Testis (tissue), 2 donors: ENCODE measurements at regions not wholly inside any gene's neighbourhood (a gene's known extent, or its start where the extent isn't known, plus 50 kb on each side); places are given as distances from the start of the nearest gene placed in this dataset.
"Not testable (repeated sequence)": the region's sequence is repeated elsewhere in the genome, so short reads cannot be mapped to it uniquely, and the experiment has no call there.

Source experiments
- DNase-seq: peaks from one replicate; pipeline ENCODE4 v3.0.0-alpha.2; 2019
- H3K27ac ChIP-seq, 2 donors: fragments of 200-600 bp; sonication (generic); one replicate each; pipeline ENCODE4 v1.5.1; 2019
- H3K27me3 ChIP-seq: fragments of 200-600 bp; sonication (generic); one replicate; pipeline ENCODE4 v1.5.1; 2019
- H3K36me3 ChIP-seq: fragments of 200-600 bp; sonication (generic); one replicate; pipeline ENCODE4 v1.5.1; 2017; ENCODE audit warnings: low read depth; ENCODE audit errors: missing control alignments
- H3K4me1 ChIP-seq: fragments of 200-600 bp; sonication (generic); one replicate; pipeline ENCODE4 v1.5.1; 2019
- H3K4me3 ChIP-seq, 2 donors: fragments of 200-600 bp; sonication (generic); one replicate each; pipeline ENCODE4 v1.5.1; 2017 to 2019
- H3K9me3 ChIP-seq: fragments of 200-600 bp; sonication (generic); one replicate; pipeline ENCODE4 v1.5.1; 2017
- POLR2A ChIP-seq: fragments of 450-650 bp; IDR thresholded peaks from one replicate; pipeline ENCODE4 v1.6.1; 2017; ENCODE audit warnings: antibody characterized with exemption, mild to moderate bottlenecking, moderate library complexity
- WGBS, 2 donors: methylation state at CpG; one replicate each; pipeline ENCODE4 v1.1.5; 2018; 5-methylcytosine and 5-hydroxymethylcytosine counted together
- intact Hi-C: fragments of 100-400 bp; cut with DNase I; formaldehyde crosslinking; loops from one replicate; pipeline ENCODE4 v1.15.1; 2023; ENCODE audit warnings: low total_unique reads
- TF ChIP-seq, protein P1 (sequence below), 3 experiments: fragments of 450-650 bp in 2 of 3; fragments of 200-600 bp in 1 of 3; sonication (generic) in 1 of 3; IDR thresholded peaks; one replicate each; pipeline ENCODE4 v1.5.1; 2016 to 2019; ENCODE audit warnings: antibody characterized with exemption in 3 of 3, mild to moderate bottlenecking in 2 of 3, moderate library complexity in 1 of 3

DNA sequence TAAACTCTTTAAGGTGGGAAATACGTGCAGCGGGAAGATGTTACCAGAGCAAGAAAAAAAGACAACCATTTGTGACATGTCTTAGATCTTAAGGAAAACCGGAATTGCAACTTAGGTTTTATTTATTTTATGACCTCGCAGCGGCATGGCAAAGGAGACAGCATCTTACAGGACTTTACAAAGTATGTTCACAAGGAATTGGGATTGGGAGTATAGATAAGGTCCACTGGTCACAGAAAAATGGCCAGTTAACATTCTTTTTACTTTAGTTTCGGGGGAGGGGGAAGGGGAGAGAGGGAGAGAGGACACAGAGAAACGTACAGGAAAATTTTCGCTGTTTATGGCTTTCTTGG lies 104.5 kb upstream of the DIAPH3 start:
- 27 to 38% methylated on average over 8 of the region's 8 CpGs for WGBS, 2 donors
- H3K9me3 ChIP-seq, result no peaks in the 10 kb centered on the region
- no peaks in the 10 kb centered on the region for H3K4me1 ChIP-seq
- intact Hi-C loops, result no loop called here
- TF ChIP-seq, protein P1, sequence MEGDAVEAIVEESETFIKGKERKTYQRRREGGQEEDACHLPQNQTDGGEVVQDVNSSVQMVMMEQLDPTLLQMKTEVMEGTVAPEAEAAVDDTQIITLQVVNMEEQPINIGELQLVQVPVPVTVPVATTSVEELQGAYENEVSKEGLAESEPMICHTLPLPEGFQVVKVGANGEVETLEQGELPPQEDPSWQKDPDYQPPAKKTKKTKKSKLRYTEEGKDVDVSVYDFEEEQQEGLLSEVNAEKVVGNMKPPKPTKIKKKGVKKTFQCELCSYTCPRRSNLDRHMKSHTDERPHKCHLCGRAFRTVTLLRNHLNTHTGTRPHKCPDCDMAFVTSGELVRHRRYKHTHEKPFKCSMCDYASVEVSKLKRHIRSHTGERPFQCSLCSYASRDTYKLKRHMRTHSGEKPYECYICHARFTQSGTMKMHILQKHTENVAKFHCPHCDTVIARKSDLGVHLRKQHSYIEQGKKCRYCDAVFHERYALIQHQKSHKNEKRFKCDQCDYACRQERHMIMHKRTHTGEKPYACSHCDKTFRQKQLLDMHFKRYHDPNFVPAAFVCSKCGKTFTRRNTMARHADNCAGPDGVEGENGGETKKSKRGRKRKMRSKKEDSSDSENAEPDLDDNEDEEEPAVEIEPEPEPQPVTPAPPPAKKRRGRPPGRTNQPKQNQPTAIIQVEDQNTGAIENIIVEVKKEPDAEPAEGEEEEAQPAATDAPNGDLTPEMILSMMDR (IDR thresholded peaks at IDR 0.05), result no peak
- no peak for TF ChIP-seq POLR2A
- no peak for DNase-seq
- H3K27ac ChIP-seq, result no peak overlapping the region
- no peaks in the 10 kb centered on the region for H3K36me3 ChIP-seq
- H3K27me3 ChIP-seq, result no peaks in the 10 kb centered on the region
- H3K4me3 ChIP-seq, result peak overlapping the region; percentile 24 to 48

DNA sequence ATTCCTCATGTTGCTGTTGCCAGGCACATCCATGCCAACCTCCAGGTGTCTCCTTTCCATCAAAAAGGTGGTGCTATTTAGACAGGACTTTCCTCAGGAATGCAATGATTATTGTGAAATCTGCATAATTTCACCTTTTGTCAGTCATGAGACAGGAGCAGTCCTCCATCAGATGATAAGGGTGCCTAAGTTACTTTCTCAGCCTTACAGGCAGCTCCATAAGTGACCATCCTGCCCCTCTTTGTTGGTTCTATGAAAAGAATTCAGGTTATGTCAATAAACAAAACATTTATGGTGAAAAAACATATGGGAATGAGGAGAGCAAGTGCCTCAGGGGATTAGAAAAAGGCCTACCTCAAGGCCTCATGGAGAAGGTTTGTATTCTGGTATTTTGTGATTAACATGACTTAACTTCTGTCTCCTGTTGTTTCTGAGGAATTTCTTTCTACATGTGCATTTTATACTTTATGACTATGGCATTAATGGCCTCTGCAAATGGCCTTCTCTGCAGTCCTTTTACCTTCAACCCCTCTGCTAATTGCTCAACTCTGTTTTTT lies 110.3 kb upstream of the DIAPH3 start:
- no peak overlapping the region for H3K27ac ChIP-seq
- no peaks in the 10 kb centered on the region for H3K9me3 ChIP-seq
- H3K27me3 ChIP-seq, result no peaks in the 10 kb centered on the region
- no peak for TF ChIP-seq POLR2A
- TF ChIP-seq, protein P1 (IDR thresholded peaks at IDR 0.05), result no peak
- H3K4me1 ChIP-seq, result no peaks in the 10 kb centered on the region
- no peak for DNase-seq
- intact Hi-C loops, result no loop called here
- H3K4me3 ChIP-seq, result no peak overlapping the region
- H3K36me3 ChIP-seq, result no peaks in the 10 kb centered on the region

DNA sequence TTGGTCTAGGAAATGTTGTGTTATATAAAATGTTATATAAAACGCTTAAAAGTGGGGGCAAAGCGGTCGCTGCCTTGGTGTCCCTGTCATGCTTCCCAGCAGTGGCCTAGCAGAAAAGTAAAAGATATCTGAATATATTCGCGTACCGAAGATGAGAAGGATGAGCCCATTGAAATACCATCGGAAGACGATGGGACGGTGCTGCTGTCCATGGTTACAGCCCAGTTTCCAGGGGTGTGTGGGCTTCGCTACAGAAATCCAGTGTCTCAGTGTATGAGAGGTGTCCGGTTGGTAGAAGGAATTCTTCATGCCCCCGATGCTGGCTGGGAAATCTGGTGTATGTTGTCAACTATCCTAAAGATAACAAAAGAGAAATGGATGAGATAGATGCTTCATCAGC lies 110.9 kb upstream of the DIAPH3 start:
- Histone ChIP-seq H3K27me3 (no peaks in the 10 kb centered on the region), H3K36me3 (no peaks in the 10 kb centered on the region), H3K4me3 (no peak overlapping the region), H3K9me3 (no peaks in the 10 kb centered on the region), H3K27ac (no peak overlapping the region), H3K4me1 (no peaks in the 10 kb centered on the region)
- intact Hi-C loops, result no loop called here
- no peak for TF ChIP-seq POLR2A
- TF ChIP-seq, protein P1 (IDR thresholded peaks at IDR 0.05), result no peak
- 93 to 95% methylated on average over 12 of the region's 12 CpGs for WGBS, 2 donors
- no peak for DNase-seq

DNA sequence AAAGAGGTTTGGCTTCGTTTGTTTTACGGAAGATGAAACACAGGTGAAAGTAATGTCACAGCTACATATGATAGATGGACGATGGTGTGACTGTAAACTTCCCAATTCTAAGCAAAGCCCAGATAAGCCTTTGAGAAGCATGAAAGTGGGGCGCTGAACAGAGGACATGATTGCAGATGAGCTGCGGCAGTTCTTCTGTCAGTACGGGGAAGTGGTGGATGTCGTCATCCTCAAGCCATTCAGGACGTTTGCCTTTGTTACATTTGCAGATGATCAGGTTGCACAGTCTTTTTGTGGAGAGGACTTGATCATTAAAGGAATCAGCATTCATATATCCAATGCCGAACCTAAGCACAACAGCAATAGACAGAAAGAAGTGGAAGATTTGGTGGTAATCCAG lies 111.5 kb upstream of the DIAPH3 start:
- TF ChIP-seq POLR2A, result no peak
- TF ChIP-seq, protein P1 (IDR thresholded peaks at IDR 0.05), result no peak
- 81 to 89% methylated on average over 9 of the region's 9 CpGs for WGBS, 2 donors
- intact Hi-C loops, result no loop called here

GRCh38 chr13:60280524-60280923 lies 116.5 kb upstream of the TDRD3 start:
- H3K36me3 ChIP-seq, H3K4me3 ChIP-seq, DNase-seq, intact Hi-C loops, H3K4me1 ChIP-seq, H3K27me3 ChIP-seq, H3K27ac ChIP-seq, H3K9me3 ChIP-seq: not testable (repeated sequence)
- WGBS, 2 donors, result 86 to 91% methylated on average over 1 of the region's 1 CpG

More for the DNA sequence above, 111.5 kb upstream of the DIAPH3 start:
- Histone ChIP-seq H3K27me3 (no peaks in the 10 kb centered on the region), H3K27ac (no peak overlapping the region), H3K4me3 (no peak overlapping the region), H3K9me3 (no peaks in the 10 kb centered on the region), H3K36me3 (no peaks in the 10 kb centered on the region), H3K4me1 (no peaks in the 10 kb centered on the region)
- DNase-seq, result no peak
